ENCODE measurements at regions not wholly inside any gene's neighbourhood (a gene's known extent, or its start where the extent isn't known, plus 50 kb on each side); places are given as distances from the start of the nearest gene placed in this dataset.

DNA sequence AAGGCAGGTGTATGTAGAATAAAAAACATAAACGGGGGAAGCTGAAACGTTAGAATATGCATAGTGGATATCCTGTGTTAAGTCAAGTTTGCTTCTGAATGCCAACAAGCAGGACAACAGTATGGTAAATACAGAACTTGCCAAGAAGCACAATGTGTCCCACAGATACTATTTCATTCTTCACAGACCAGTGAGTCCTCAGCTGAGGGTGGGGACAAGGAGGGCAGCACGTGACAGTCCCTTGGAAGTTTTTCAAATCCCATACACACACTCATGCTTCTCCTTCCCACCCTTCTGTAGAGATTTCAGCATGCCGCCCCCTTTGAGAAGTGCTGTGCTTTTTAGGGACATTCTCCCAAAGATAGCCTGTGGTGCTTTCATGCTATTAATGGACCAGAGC lies 268.5 kb upstream of the ECI2 start:
- peaks cover 19 to 32% (median 27%) of the 10 kb centered on the region in 3 donors for H3K4me1 Mint-ChIP-seq
- no peak overlapping the region for H3K4me3 Mint-ChIP-seq
- H3K27ac Mint-ChIP-seq = no peak overlapping the region
- peaks cover 0 to 17% (median 11%) of the 10 kb centered on the region in 3 donors for H3K9me3 Mint-ChIP-seq
- H3K27me3 Mint-ChIP-seq = peaks cover 4% of the 10 kb centered on the region
- H3K36me3 Mint-ChIP-seq = peaks cover 6% of the 10 kb centered on the region

GRCh38 chr6:4403023-4403752 lies 267.8 kb upstream of the ECI2 start:
- peaks cover 13 to 26% (median 20%) of the 10 kb centered on the region in 3 donors for H3K4me1 Mint-ChIP-seq
- peaks cover 0 to 12% (median 8%) of the 10 kb centered on the region in 3 donors for H3K9me3 Mint-ChIP-seq
- no peak overlapping the region for H3K4me3 Mint-ChIP-seq
- peaks cover 4% of the 10 kb centered on the region for H3K27me3 Mint-ChIP-seq
- peaks cover 6% of the 10 kb centered on the region for H3K36me3 Mint-ChIP-seq
- H3K27ac Mint-ChIP-seq = no peak overlapping the region

DNA sequence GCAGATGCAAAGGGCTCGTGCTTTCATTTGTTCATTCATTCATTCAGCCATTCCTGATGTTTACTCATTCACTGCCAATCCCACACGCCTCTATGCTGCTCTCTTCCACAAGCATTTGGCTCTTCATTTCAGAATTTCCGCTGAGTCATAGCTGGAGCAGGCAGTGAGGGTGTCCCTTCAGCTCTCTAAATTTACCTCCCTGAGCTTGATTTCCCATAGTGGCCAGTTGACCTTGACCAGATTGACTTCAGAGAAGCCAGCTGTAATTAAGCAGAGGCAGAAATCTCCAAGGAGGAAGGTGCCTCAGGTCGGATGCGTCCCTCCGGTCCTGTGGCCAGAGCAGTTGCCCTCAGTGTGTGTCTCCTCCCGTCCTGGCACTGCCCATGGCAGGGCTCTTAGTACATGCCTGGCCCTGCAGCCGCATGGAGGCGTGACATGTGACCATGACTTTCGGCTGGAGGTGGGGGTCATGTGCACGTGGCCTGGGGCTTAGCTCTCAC lies 267.2 kb upstream of the ECI2 start:
- H3K36me3 Mint-ChIP-seq = peaks cover 3% of the 10 kb centered on the region
- H3K9me3 Mint-ChIP-seq = peaks cover 0 to 8% (median 8%) of the 10 kb centered on the region in 3 donors
- no peak overlapping the region for H3K27ac Mint-ChIP-seq
- peaks cover 3% of the 10 kb centered on the region for H3K27me3 Mint-ChIP-seq
- peaks cover 6 to 19% (median 14%) of the 10 kb centered on the region in 3 donors for H3K4me1 Mint-ChIP-seq
- H3K4me3 Mint-ChIP-seq = no peak overlapping the region

- Mint-ChIP-seq H3K9me3 (peaks cover 0 to 3% (median under 1%) of the 10 kb centered on the region in 3 donors), H3K4me1 (peaks cover 2 to 11% (median 10%) of the 10 kb centered on the region in 3 donors), H3K27me3 (peaks cover 3% of the 10 kb centered on the region), H3K36me3 (peaks cover 2% of the 10 kb centered on the region), H3K27ac (no peak overlapping the region), H3K4me3 (no peak overlapping the region)
Measured at GRCh38 chr6:4401408-4402368, 266.3 kb upstream of the ECI2 start.

DNA sequence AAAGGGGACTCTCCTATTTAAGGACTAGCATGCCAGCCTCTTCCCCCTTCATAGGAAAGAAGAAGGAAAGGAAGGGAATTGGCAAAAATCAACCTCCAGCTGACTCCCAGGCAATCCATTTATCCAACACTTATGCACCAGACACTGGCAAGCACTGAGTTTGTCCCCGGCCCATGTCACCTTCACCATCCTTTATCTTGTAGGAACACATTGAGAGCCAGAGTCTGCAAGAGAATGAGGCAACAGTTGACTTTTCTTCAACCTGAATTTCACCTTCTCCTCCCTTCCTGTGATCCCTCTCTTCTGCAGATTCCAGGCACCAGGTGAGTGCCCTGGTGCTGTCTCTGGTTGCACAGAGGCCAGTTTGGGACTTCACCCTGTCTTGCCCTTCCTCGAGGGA lies 264.3 kb upstream of the ECI2 start:
- Mint-ChIP-seq H3K36me3 (peaks cover 2% of the 10 kb centered on the region), H3K9me3 (peaks cover 0 to 2% (median 0%) of the 10 kb centered on the region in 3 donors), H3K27ac (peak overlapping the region in 1 of 3 donors; percentile 87), H3K27me3 (peaks cover 9% of the 10 kb centered on the region), H3K4me1 (peaks cover 0 to 2% (median under 1%) of the 10 kb centered on the region in 3 donors), H3K4me3 (no peak overlapping the region)

DNA sequence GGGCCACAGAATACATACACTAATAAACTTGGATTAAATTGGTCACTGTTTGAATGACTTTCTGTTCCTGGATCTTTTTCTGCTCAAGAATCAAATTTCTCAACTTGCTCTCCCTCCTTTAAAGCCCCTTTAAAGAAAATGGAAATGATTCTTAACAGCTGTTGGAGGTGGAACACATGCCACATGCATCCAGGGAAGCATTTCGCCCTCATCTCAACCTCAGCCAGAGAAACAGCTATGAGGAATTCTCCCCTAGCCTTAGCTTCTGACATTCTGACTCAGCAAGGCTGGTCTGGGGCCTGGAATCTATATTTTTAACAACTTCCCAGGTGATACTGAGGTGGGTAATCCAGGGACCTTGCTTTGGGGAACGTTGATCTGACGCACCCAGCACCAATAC lies 263.4 kb upstream of the ECI2 start:
- peaks cover 0 to 2% (median 0%) of the 10 kb centered on the region in 3 donors for H3K9me3 Mint-ChIP-seq
- H3K36me3 Mint-ChIP-seq = peaks cover 3% of the 10 kb centered on the region
- no peak overlapping the region for H3K27ac Mint-ChIP-seq

DNA sequence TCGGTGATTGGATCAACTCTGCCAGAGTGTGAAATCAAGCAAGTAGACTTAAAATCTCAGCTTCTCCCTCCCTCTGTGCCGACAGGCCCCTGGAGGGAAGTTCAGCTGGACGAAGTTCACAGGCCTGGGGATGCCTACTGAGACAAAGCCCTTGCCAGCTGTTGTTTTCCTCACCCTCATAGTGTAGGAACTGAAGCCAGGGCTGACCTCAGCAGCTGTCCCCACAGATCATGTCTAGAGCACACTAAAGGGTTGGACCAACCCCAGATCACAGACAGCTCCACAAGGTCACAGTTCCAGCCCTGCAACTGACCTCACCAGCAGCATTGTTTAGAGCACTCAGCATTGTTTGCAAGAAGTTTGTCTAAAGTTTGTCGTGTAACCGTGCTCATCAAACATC lies 261.9 kb upstream of the ECI2 start:
- no peak overlapping the region for H3K4me3 Mint-ChIP-seq
- H3K4me1 Mint-ChIP-seq = peaks cover 0 to 2% (median 0%) of the 10 kb centered on the region in 3 donors
- peaks cover 0 to 2% (median 0%) of the 10 kb centered on the region in 3 donors for H3K9me3 Mint-ChIP-seq
- H3K36me3 Mint-ChIP-seq = peaks cover 3% of the 10 kb centered on the region
- peaks cover 10% of the 10 kb centered on the region for H3K27me3 Mint-ChIP-seq
- H3K27ac Mint-ChIP-seq = no peak overlapping the region

More for the DNA sequence above, 263.4 kb upstream of the ECI2 start:
- Mint-ChIP-seq H3K4me1 (peaks cover 0 to 2% (median 0%) of the 10 kb centered on the region in 3 donors), H3K4me3 (peak overlapping the region in 1 of 4 donors; percentile 16), H3K27me3 (peaks cover 11% of the 10 kb centered on the region)

GRCh38 chr6:4396044-4396443 lies 260.7 kb upstream of the ECI2 start:
- Mint-ChIP-seq H3K27me3 (peaks cover 10% of the 10 kb centered on the region), H3K4me1 (peaks cover 0 to 2% (median 0%) of the 10 kb centered on the region in 3 donors), H3K27ac (no peak overlapping the region), H3K36me3 (peaks cover 3% of the 10 kb centered on the region), H3K9me3 (peaks cover 0 to 2% (median 0%) of the 10 kb centered on the region in 3 donors), H3K4me3 (no peak overlapping the region)

GRCh38 chr6:4395386-4395785 lies 260.0 kb upstream of the ECI2 start:
- Mint-ChIP-seq H3K9me3 (peaks cover 0 to 2% (median 0%) of the 10 kb centered on the region in 3 donors), H3K27me3 (peaks cover 10% of the 10 kb centered on the region), H3K4me3 (no peak overlapping the region), H3K27ac (no peak overlapping the region), H3K36me3 (peaks cover 3% of the 10 kb centered on the region), H3K4me1 (peaks cover 0 to 2% (median 0%) of the 10 kb centered on the region in 3 donors)

GRCh38 chr6:4394786-4395185 lies 259.4 kb upstream of the ECI2 start:
- Mint-ChIP-seq H3K27me3 (peaks cover 12% of the 10 kb centered on the region), H3K9me3 (peaks cover 0 to 2% (median 0%) of the 10 kb centered on the region in 3 donors), H3K36me3 (peaks cover 3% of the 10 kb centered on the region), H3K4me1 (peaks cover 0 to 2% (median 0%) of the 10 kb centered on the region in 3 donors), H3K27ac (peak overlapping the region in 1 of 3 donors; percentile 47), H3K4me3 (no peak overlapping the region)

DNA sequence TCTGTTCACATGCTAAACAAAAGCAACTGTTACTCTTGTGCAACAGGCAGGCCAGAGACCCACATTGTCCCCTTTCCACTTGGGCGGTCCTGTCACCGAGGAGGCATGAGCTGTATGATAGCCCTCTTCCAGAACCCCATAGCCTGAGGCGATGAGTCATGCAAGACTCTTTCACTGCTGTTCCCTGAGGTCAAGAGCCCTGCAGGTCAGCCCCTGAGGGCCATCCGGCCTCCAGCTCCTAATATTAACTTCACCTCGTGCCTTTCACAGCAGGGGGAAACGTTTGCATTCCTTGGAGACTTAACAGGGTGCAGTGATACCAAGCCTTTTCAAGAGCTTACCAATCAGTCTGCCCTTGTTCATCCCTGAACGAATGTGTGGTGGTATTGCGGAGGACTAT lies 253.3 kb upstream of the ECI2 start:
- Mint-ChIP-seq H3K27me3 (peaks cover 4% of the 10 kb centered on the region), H3K9me3 (peaks cover 0 to 15% (median 2%) of the 10 kb centered on the region in 3 donors), H3K4me3 (no peak overlapping the region), H3K27ac (no peak overlapping the region), H3K36me3 (peaks cover 4% of the 10 kb centered on the region), H3K4me1 (no peaks in the 10 kb centered on the region)

- Mint-ChIP-seq H3K27ac (no peak overlapping the region), H3K36me3 (peaks cover 7% of the 10 kb centered on the region), H3K4me3 (no peak overlapping the region), H3K27me3 (peaks cover 7% of the 10 kb centered on the region), H3K4me1 (no peaks in the 10 kb centered on the region), H3K9me3 (peaks cover 3 to 35% (median 11%) of the 10 kb centered on the region in 3 donors)
Measured at GRCh38 chr6:4384656-4385055, 249.3 kb upstream of the ECI2 start.

- peaks cover 7% of the 10 kb centered on the region for H3K36me3 Mint-ChIP-seq
- no peak overlapping the region for H3K4me3 Mint-ChIP-seq
- peaks cover 3 to 35% (median 11%) of the 10 kb centered on the region in 3 donors for H3K9me3 Mint-ChIP-seq
- peaks cover 8% of the 10 kb centered on the region for H3K27me3 Mint-ChIP-seq
- H3K4me1 Mint-ChIP-seq = no peaks in the 10 kb centered on the region
- H3K27ac Mint-ChIP-seq = no peak overlapping the region
Measured at GRCh38 chr6:4383910-4384638, 248.7 kb upstream of the ECI2 start.

GRCh38 chr6:4382362-4382853 lies 247.0 kb upstream of the ECI2 start:
- no peak overlapping the region for H3K27ac Mint-ChIP-seq
- peaks cover 7% of the 10 kb centered on the region for H3K36me3 Mint-ChIP-seq
- peaks cover 3 to 35% (median 11%) of the 10 kb centered on the region in 3 donors for H3K9me3 Mint-ChIP-seq
- peaks cover 17% of the 10 kb centered on the region for H3K27me3 Mint-ChIP-seq
- no peaks in the 10 kb centered on the region for H3K4me1 Mint-ChIP-seq
- peak overlapping the region in 1 of 4 donors; percentile 20 for H3K4me3 Mint-ChIP-seq
